GM12878 (cell line): ENCODE measurements at regions not wholly inside any gene's neighbourhood (a gene's known extent, or its start where the extent isn't known, plus 50 kb on each side); places are given as distances from the start of the nearest gene placed in this dataset.

ENCODE experiments used
- ATAC-seq: fragments of 200-7000 bp; cut with Tn5 transposase; 3 replicates; pipeline ENCODE4 v1.9.1; 2020; ENCODE audit warnings: mild to moderate bottlenecking, moderate library complexity
- BruUV-seq: library from RNA; stranded (reverse); fragments of 400-500 nt; replicated peaks from 2 replicates; lab custom pipeline; 2021; lab: Mats Ljungman, UMichigan
- CTCF ChIA-PET: fragments of 300-600 bp; sonication (Branson Sonifier 250); formaldehyde crosslinking; extraction: SDS; loops from one replicate; lab custom pipeline; 2021; ENCODE audit warnings: inconsistent platforms; lab: Yijun Ruan, JAX
- POLR2A ChIA-PET: fragments of 350-600 bp; formaldehyde crosslinking; extraction: SDS; loops from one replicate; lab custom pipeline; 2021; ENCODE audit warnings: inconsistent platforms; lab: Charles Lee
- RAD21 ChIA-PET: fragments of 300-600 bp; sonication (Branson Sonifier 250); formaldehyde crosslinking; loops from one replicate; lab custom pipeline; 2023; ENCODE audit warnings: antibody characterized with exemption; ENCODE audit not compliant: unreplicated experiment; lab: Charles Lee
- SMC1A ChIA-PET: fragments of 300-600 bp; sonication (Branson Sonifier 250); formaldehyde crosslinking; loops from one replicate; lab custom pipeline; 2023; ENCODE audit not compliant: unreplicated experiment, uncharacterized antibody; lab: Charles Lee
- DNase-seq: peaks from one replicate; pipeline ENCODE4 v3.0.0-alpha.2; 2011; ENCODE audit warnings: low read depth, low spot score
- FAIRE-seq: peaks from 3 replicates; lab custom pipeline; 2011; peaks lifted over from hg19 to GRCh38; lab: Jason Lieb, UNC
- H2AFZ ChIP-seq: 2 replicates; pipeline ENCODE4 v1.6.0; 2011; ENCODE audit warnings: low read depth, low read length, control low read depth; ENCODE audit not compliant: control insufficient read depth
- H3K27ac ChIP-seq: 2 replicates; pipeline ENCODE4 v1.5.1; 2011; ENCODE audit warnings: control low read depth; ENCODE audit not compliant: control insufficient read depth, insufficient read depth
- H3K27me3 ChIP-seq, 2 experiments: replicated peaks in 1 of 2; 2 replicates each; pipeline versions ENCODE4 v1.6.0 to v1.6.1; 2011; ENCODE audit warnings: low read length in 1 of 2; ENCODE audit not compliant: control insufficient read depth in 2 of 2, insufficient read depth in 2 of 2
- H3K36me3 ChIP-seq, 2 experiments: 2 replicates each; pipeline ENCODE4 v1.5.1; 2011; ENCODE audit warnings: low read length in 1 of 2; ENCODE audit not compliant: control insufficient read depth in 2 of 2, insufficient read depth in 2 of 2
- H3K4me1 ChIP-seq: 2 replicates; pipeline ENCODE4 v1.6.1; 2011; ENCODE audit warnings: mild to moderate bottlenecking, low read length, moderate library complexity, mixed read lengths; ENCODE audit not compliant: control insufficient read depth, insufficient read depth
- H3K4me2 ChIP-seq: 2 replicates; pipeline ENCODE4 v1.6.0; 2011; ENCODE audit warnings: control low read depth; ENCODE audit not compliant: control insufficient read depth, insufficient read depth
- H3K4me3 ChIP-seq: fragments of 200-600 bp; sonication (generic); 2 replicates; pipeline ENCODE4 v1.5.1; 2016
- H3K79me2 ChIP-seq: 2 replicates; pipeline ENCODE4 v1.6.0; 2011; ENCODE audit warnings: low read length; ENCODE audit not compliant: control insufficient read depth, insufficient read depth
- H3K9ac ChIP-seq: 2 replicates; pipeline ENCODE4 v1.8.0; 2011; ENCODE audit warnings: low read length, control low read depth, mixed read lengths; ENCODE audit not compliant: control insufficient read depth, insufficient read depth
- H3K9me3 ChIP-seq: replicated peaks from 3 replicates; pipeline ENCODE4 v1.5.1; 2011; ENCODE audit warnings: mild to moderate bottlenecking, low read length; ENCODE audit not compliant: control insufficient read depth, insufficient read depth
- H4K20me1 ChIP-seq: 2 replicates; pipeline ENCODE4 v1.6.0; 2011; ENCODE audit not compliant: control insufficient read depth, insufficient read depth
- BCL11A ChIP-seq: IDR thresholded peaks from 2 replicates; pipeline ENCODE4 v1.6.1; 2011; ENCODE audit warnings: low read depth, low read length
- GATAD2B ChIP-seq: fragments of 450-650 bp; conservative IDR thresholded peaks from 2 replicates; pipeline ENCODE4 v1.6.1; 2017; ENCODE audit warnings: low read depth, mild to moderate bottlenecking, moderate library complexity
- IRF4 ChIP-seq: IDR thresholded peaks from 2 replicates; pipeline ENCODE4 v1.6.1; 2011; ENCODE audit warnings: low read depth, low read length
- NBN ChIP-seq: fragments of 450-650 bp; IDR thresholded peaks from 2 replicates; pipeline ENCODE4 v1.6.1; 2016
- NFIC ChIP-seq: IDR thresholded peaks from 2 replicates; pipeline ENCODE4 v1.6.1; 2012; ENCODE audit warnings: low read depth, mild to moderate bottlenecking, inconsistent platforms, low read length, moderate library complexity
- NRF1 ChIP-seq: conservative IDR thresholded peaks from 2 replicates; pipeline ENCODE4 v1.6.1; 2011; ENCODE audit warnings: mild to moderate bottlenecking, low read depth, low read length, improper control_type of control experiment
- PAX8 ChIP-seq: fragments of 450-650 bp; IDR thresholded peaks from 2 replicates; pipeline ENCODE4 v1.6.1; 2017; ENCODE audit warnings: mild to moderate bottlenecking, moderate library complexity
- POLR2AphosphoS5 ChIP-seq: IDR thresholded peaks from 2 replicates; pipeline ENCODE4 v1.6.1; 2011; ENCODE audit warnings: mild to moderate bottlenecking, low read length, inconsistent platforms
- RCOR1 ChIP-seq: conservative IDR thresholded peaks from 2 replicates; pipeline ENCODE4 v1.6.1; 2012; ENCODE audit warnings: low read depth, low read length, improper control_type of control experiment
- TAF1 ChIP-seq: IDR thresholded peaks from 2 replicates; pipeline ENCODE4 v1.6.1; 2011; ENCODE audit warnings: mild to moderate bottlenecking, low read depth, low read length, borderline replicate concordance
- WGBS: methylation state at CpG from one replicate; pipeline ENCODE4 v1.1.6; 2016; ENCODE audit warnings: low lambda C conversion rate; ENCODE audit not compliant: insufficient replicate concordance, insufficient coverage; ENCODE audit errors: missing lambda C conversion rate; 5-methylcytosine and 5-hydroxymethylcytosine counted together
- in situ Hi-C: fragments of 300-500 bp; cut with MboI; formaldehyde crosslinking; loops from 9 replicates; pipeline ENCODE4 v1.14.3; 2018; ENCODE audit warnings: mixed read lengths
- intact Hi-C: fragments of 100-400 bp; cut with micrococcal nuclease; formaldehyde crosslinking; loops from one replicate; pipeline ENCODE4 v1.14.2; 2022; ENCODE audit not compliant: unreplicated experiment
- TF ChIP-seq, protein P1 (sequence below): fragments of 150-350 bp; IDR thresholded peaks from 2 replicates; pipeline ENCODE4 v1.6.1; 2014; ENCODE audit warnings: mild to moderate bottlenecking, low read depth, low read length
- TF ChIP-seq, protein P2 (sequence below): IDR thresholded peaks from 2 replicates; pipeline ENCODE4 v1.6.1; 2012; ENCODE audit warnings: low read depth, low read length, improper control_type of control experiment
- TF ChIP-seq, protein P3 (sequence below): fragments of 450-650 bp; IDR thresholded peaks from 2 replicates; pipeline ENCODE4 v1.6.1; 2016; ENCODE audit warnings: mild to moderate bottlenecking

DNA sequence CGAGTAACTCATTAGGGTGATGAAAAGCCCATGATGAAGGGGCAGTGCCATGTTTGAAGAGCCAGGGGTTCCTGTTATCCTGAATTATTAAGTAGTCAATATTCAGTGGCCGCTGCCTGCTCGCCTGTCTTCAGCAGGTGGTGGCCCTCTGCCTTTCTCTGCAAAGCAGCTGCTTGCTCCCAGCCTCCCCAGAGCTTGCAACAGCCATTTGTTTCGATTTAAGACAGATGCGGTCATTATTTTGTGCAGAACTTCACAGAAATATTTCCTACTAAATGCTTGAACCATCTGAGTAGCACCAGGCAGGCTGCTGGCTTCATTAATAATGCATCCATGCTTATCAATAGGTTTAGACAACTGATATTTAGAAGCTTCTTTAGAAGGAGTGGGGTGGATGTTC lies 104.3 kb upstream of the TTC29 start:
- H3K27ac ChIP-seq: no peak overlapping the region
- no peak for DNase-seq
- WGBS: 9% methylated on average over 5 of the region's 5 CpGs
- POLR2A ChIA-PET: no interaction called here
- intact Hi-C loops: no loop called here
- SMC1A ChIA-PET: no interaction called here
- RAD21 ChIA-PET: no interaction called here
- H4K20me1 ChIP-seq: no peaks in the 10 kb centered on the region
- TF ChIP-seq IRF4 (no peak), GATAD2B (no peak), NRF1 (no peak), TAF1 (no peak), NFIC (no peak), NBN (no peak), RCOR1 (no peak), PAX8 (no peak), POLR2AphosphoS5 (no peak), BCL11A (no peak)
- TF ChIP-seq, protein P1, sequence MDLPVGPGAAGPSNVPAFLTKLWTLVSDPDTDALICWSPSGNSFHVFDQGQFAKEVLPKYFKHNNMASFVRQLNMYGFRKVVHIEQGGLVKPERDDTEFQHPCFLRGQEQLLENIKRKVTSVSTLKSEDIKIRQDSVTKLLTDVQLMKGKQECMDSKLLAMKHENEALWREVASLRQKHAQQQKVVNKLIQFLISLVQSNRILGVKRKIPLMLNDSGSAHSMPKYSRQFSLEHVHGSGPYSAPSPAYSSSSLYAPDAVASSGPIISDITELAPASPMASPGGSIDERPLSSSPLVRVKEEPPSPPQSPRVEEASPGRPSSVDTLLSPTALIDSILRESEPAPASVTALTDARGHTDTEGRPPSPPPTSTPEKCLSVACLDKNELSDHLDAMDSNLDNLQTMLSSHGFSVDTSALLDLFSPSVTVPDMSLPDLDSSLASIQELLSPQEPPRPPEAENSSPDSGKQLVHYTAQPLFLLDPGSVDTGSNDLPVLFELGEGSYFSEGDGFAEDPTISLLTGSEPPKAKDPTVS: no peak
- TF ChIP-seq, protein P2, sequence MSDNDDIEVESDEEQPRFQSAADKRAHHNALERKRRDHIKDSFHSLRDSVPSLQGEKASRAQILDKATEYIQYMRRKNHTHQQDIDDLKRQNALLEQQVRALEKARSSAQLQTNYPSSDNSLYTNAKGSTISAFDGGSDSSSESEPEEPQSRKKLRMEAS: no peak
- TF ChIP-seq, protein P3, sequence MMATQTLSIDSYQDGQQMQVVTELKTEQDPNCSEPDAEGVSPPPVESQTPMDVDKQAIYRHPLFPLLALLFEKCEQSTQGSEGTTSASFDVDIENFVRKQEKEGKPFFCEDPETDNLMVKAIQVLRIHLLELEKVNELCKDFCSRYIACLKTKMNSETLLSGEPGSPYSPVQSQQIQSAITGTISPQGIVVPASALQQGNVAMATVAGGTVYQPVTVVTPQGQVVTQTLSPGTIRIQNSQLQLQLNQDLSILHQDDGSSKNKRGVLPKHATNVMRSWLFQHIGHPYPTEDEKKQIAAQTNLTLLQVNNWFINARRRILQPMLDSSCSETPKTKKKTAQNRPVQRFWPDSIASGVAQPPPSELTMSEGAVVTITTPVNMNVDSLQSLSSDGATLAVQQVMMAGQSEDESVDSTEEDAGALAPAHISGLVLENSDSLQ: no peak
- H3K36me3 ChIP-seq: no peaks in the 10 kb centered on the region
- no peaks in the 10 kb centered on the region for H3K27me3 ChIP-seq
- BruUV-seq: no TSS peak
- H3K79me2 ChIP-seq: no peaks in the 10 kb centered on the region
- H2AFZ ChIP-seq: no peak overlapping the region
- H3K9me3 ChIP-seq: no peaks in the 10 kb centered on the region
- no peak overlapping the region for H3K4me3 ChIP-seq
- H3K9ac ChIP-seq: no peak overlapping the region
- no peak for ATAC-seq
- H3K4me2 ChIP-seq: no peak overlapping the region
- FAIRE-seq: no peak
- CTCF ChIA-PET: no interaction called here
- no peaks in the 10 kb centered on the region for H3K4me1 ChIP-seq
- in situ Hi-C loops: no loop called here
